HCT116 (cell line): ENCODE measurements at regions not wholly inside any gene's neighbourhood (a gene's known extent, or its start where the extent isn't known, plus 50 kb on each side); places are given as distances from the start of the nearest gene placed in this dataset.

ENCODE experiments used
- TCF7L2 ChIP-seq: IDR thresholded peaks from 2 replicates; pipeline ENCODE4 v1.7.0; 2011; ENCODE audit warnings: borderline replicate concordance, inconsistent platforms; ENCODE audit not compliant: insufficient read depth, insufficient read length; ENCODE audit errors: extremely low read depth
- YY1 ChIP-seq: IDR thresholded peaks from 2 replicates; pipeline ENCODE4 v1.6.1; 2011; ENCODE audit warnings: low read length, low read depth, moderate library complexity, mild to moderate bottlenecking; ENCODE audit not compliant: insufficient replicate concordance; ENCODE audit errors: extremely low read depth
- ZNF274 ChIP-seq: fragments of 200-500 bp; sonication (Bioruptor generic); IDR thresholded peaks from 2 replicates; pipeline ENCODE4 v1.6.1; 2014; ENCODE audit warnings: mild to moderate bottlenecking, low read depth, low read length, inconsistent platforms
- TF ChIP-seq, protein P1 (sequence below), 3 experiments: fragments of 200-600 bp in 1 of 3; sonication (generic) in 1 of 3; IDR thresholded peaks in 2 of 3; conservative IDR thresholded peaks in 1 of 3; 2 replicates each; pipeline ENCODE4 v1.5.1; 2012 to 2017; ENCODE audit warnings: low read depth in 2 of 3, low read length in 2 of 3, antibody characterized with exemption in 1 of 3, borderline replicate concordance in 1 of 3, control low read depth in 1 of 3, mild to moderate bottlenecking in 1 of 3, mixed read lengths in 1 of 3, mixed run types in 1 of 3, moderate library complexity in 1 of 3; ENCODE audit not compliant: insufficient read depth in 1 of 3
- TF ChIP-seq, protein P2 (sequence below): IDR thresholded peaks from 2 replicates; pipeline ENCODE4 v1.6.1; 2012

DNA sequence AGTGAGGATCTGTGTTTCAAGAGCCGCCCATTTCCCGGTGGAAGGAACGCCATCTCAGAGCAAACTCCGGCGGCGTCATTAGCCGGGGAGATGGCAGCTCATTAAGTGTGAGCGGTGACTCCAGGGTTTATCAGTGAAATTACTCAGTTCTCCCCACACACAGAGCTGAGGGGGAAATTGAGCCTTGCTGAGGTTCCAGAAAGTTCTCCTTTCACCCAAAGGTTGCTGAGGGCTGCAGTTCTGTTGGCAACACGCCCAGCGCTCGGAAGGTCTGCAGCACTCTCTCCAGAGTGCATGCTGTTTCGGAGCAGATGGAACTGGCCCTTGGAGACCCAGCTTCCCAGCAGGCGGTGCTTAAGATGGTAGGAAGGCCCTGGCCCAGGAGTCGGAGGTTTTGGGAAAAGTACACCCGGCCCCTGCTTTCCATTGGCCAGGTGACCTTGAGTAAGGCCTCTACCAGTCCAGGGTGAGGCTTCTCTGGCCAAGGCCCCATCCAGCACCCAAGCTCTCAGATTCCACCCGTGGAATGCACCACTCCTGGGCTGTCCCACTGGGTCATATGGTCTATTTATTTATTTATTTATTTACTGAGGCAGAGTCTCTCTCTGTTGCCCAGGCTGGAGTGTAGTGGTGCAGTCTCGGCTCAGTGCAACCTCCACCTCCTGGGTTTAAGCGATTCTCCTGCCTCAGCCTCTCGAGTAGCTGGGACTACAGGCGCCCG is 167.7 kb upstream of the CIBAR2 start:
- TF ChIP-seq TCF7L2 = no peak
- TF ChIP-seq, protein P1, sequence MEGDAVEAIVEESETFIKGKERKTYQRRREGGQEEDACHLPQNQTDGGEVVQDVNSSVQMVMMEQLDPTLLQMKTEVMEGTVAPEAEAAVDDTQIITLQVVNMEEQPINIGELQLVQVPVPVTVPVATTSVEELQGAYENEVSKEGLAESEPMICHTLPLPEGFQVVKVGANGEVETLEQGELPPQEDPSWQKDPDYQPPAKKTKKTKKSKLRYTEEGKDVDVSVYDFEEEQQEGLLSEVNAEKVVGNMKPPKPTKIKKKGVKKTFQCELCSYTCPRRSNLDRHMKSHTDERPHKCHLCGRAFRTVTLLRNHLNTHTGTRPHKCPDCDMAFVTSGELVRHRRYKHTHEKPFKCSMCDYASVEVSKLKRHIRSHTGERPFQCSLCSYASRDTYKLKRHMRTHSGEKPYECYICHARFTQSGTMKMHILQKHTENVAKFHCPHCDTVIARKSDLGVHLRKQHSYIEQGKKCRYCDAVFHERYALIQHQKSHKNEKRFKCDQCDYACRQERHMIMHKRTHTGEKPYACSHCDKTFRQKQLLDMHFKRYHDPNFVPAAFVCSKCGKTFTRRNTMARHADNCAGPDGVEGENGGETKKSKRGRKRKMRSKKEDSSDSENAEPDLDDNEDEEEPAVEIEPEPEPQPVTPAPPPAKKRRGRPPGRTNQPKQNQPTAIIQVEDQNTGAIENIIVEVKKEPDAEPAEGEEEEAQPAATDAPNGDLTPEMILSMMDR (IDR thresholded peaks at IDR 0.05 in 2 of 3, conservative IDR thresholded peaks at IDR 0.05 in 1 of 3; ENCODE audit: borderline replicate concordance in 1 of 3, insufficient read depth in 1 of 3, low read depth in 2 of 3, low read length in 2 of 3) = no peak
- no peak for TF ChIP-seq ZNF274
- no peak for TF ChIP-seq YY1
- TF ChIP-seq, protein P2, sequence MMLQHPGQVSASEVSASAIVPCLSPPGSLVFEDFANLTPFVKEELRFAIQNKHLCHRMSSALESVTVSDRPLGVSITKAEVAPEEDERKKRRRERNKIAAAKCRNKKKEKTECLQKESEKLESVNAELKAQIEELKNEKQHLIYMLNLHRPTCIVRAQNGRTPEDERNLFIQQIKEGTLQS = no peak
